ENCODE measurements at regions not wholly inside any gene's neighbourhood (a gene's known extent, or its start where the extent isn't known, plus 50 kb on each side); places are given as distances from the start of the nearest gene placed in this dataset.

- peaks cover 0 to under 1% (median 0%) of the 10 kb centered on the region in 12 donors for H3K4me1 ChIP-seq
These were observed 123.7 kb downstream of the KLF6 start for GRCh38 chr10:3661271-3661670.

GRCh38 chr10:3660753-3661152, 124.3 kb downstream of the KLF6 start:
- no peaks in the 10 kb centered on the region for H3K27me3 ChIP-seq
- peaks cover 0 to 6% (median 0%) of the 10 kb centered on the region in 12 donors for H3K9me3 ChIP-seq
- ATAC-seq, result no peak
- H3K27ac ChIP-seq, result no peak overlapping the region
- no peaks in the 10 kb centered on the region for H3K36me3 ChIP-seq
- WGBS, 4 donors, result 83 to 99% (median 91%) methylated on average over 6 to 7 of the region's 7 CpGs
- no peaks in the 10 kb centered on the region for H3K4me1 ChIP-seq
- no peak for DNase-seq
- no peak overlapping the region for H3K4me3 ChIP-seq
- TF ChIP-seq POLR2A (IDR thresholded peaks at IDR 0.05), result no peak
- TF ChIP-seq CTCF (IDR thresholded peaks at IDR 0.05), result no peak
- intact Hi-C loops (cut with DNase I), result no loop called here

More at GRCh38 chr10:3661271-3661670, 123.7 kb downstream of the KLF6 start:
- no peak for TF ChIP-seq POLR2A (IDR thresholded peaks at IDR 0.05)
- TF ChIP-seq CTCF (IDR thresholded peaks at IDR 0.05), result no peak
- ATAC-seq (no peak), DNase-seq (no peak)
- Histone ChIP-seq H3K27ac (no peak overlapping the region), H3K4me3 (no peak overlapping the region), H3K36me3 (no peaks in the 10 kb centered on the region), H3K27me3 (no peaks in the 10 kb centered on the region), H3K9me3 (peaks cover 0 to 6% (median 0%) of the 10 kb centered on the region in 12 donors)
- 94 to 96% (median 96%) methylated on average over 3 of the region's 3 CpGs for WGBS, 4 donors
- intact Hi-C loops (cut with DNase I), result no loop called here

DNA sequence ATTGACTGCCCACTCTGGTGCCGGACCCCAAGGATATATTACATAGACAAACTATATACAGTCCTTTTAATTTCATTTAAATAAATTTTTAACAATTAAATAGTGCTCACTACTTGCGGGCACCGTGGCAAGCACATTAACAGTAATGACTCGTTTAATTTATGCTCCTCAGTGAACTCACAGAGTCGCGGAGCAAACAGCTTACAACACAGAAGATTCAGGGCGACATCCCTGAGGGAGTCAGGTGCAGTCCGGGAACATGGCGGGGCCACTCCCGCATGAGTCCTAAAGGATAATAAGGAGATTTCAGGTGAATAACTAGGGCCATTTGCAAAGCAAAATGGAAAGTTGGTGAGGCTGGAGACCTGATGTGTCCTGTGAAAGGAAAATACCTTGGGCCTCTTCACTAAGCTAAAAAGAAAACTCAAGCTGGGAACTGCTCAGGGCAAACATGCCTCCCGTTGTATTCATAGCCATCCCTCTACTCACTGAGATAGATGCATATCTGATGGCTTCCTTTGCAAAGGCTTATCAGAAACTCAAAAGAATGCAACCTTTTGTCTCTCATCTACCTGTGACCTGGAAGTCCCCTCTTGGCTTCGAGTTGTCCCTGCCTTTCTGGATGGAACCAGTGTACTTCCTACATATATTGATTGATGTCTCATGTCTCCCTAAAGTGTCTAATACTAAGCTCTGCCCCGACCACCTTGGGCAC, 125.6 kb downstream of the KLF6 start:
- H3K9me3 ChIP-seq, result peaks cover 0 to 6% (median 0%) of the 10 kb centered on the region in 12 donors
- WGBS, 4 donors, result 89 to 94% (median 91%) methylated on average over 13 of the region's 13 CpGs
- DNase-seq, result no peak
- H3K36me3 ChIP-seq, result no peaks in the 10 kb centered on the region
- no peak overlapping the region for H3K4me3 ChIP-seq
- H3K27ac ChIP-seq, result no peak overlapping the region
- no peaks in the 10 kb centered on the region for H3K4me1 ChIP-seq
- ATAC-seq, result no peak
- H3K27me3 ChIP-seq, result no peaks in the 10 kb centered on the region
- intact Hi-C loops (cut with DNase I), result no loop called here
- TF ChIP-seq POLR2A (IDR thresholded peaks at IDR 0.05) (no peak), CTCF (IDR thresholded peaks at IDR 0.05) (no peak)

- no peaks in the 10 kb centered on the region for H3K36me3 ChIP-seq
- TF ChIP-seq POLR2A (IDR thresholded peaks at IDR 0.05) (no peak), CTCF (IDR thresholded peaks at IDR 0.05) (no peak)
- 57 to 70% (median 63%) methylated on average over 4 of the region's 4 CpGs for WGBS, 4 donors
- no peak overlapping the region for H3K4me3 ChIP-seq
- H3K9me3 ChIP-seq, result peaks cover 0 to 6% (median 0%) of the 10 kb centered on the region in 12 donors
- no peaks in the 10 kb centered on the region for H3K27me3 ChIP-seq
- intact Hi-C loops (cut with DNase I), result no loop called here
- H3K4me1 ChIP-seq, result no peaks in the 10 kb centered on the region
- DNase-seq (no peak), ATAC-seq (no peak)
- no peak overlapping the region for H3K27ac ChIP-seq
These were observed 126.2 kb downstream of the KLF6 start for GRCh38 chr10:3658766-3659165.

Data from heart left ventricle (tissue), 16 donors.